Thyroid gland (tissue), 4 donors: ENCODE measurements at regions not wholly inside any gene's neighbourhood (a gene's known extent, or its start where the extent isn't known, plus 50 kb on each side); places are given as distances from the start of the nearest gene placed in this dataset.

Experiments used
- DNase-seq, 2 donors: peaks; one replicate each; pipeline ENCODE4 v3.0.0-alpha.2; 2019
- H3K27ac ChIP-seq, 3 donors: fragments of 200-600 bp; sonication (generic); 1 replicate in 2 of 3; 2 replicates in 1 of 3; pipeline ENCODE4 v1.5.1; 2016 to 2019; ENCODE audit warnings: mild to moderate bottlenecking in 1 of 3, moderate library complexity in 1 of 3
- H3K27me3 ChIP-seq: fragments of 200-600 bp; sonication (generic); one replicate; pipeline ENCODE4 v1.5.1; 2019
- H3K36me3 ChIP-seq, 2 donors: fragments of 200-600 bp; sonication (generic); one replicate each; pipeline ENCODE4 v1.5.1; 2016 to 2019
- H3K4me1 ChIP-seq, 2 donors: fragments of 200-600 bp; sonication (generic); one replicate each; pipeline ENCODE4 v1.5.1; 2017 to 2019
- H3K4me3 ChIP-seq, 3 donors: fragments of 200-600 bp; sonication (generic); replicated peaks in 1 of 3; 1 replicate in 2 of 3; 2 replicates in 1 of 3; pipeline ENCODE4 v1.5.1; 2016; ENCODE audit warnings: mild to moderate bottlenecking in 1 of 3
- H3K9me3 ChIP-seq: fragments of 200-600 bp; sonication (generic); one replicate; pipeline ENCODE4 v1.5.1; 2017
- POLR2A ChIP-seq, 2 donors: fragments of 450-650 bp; IDR thresholded peaks; one replicate each; pipeline ENCODE4 v1.6.1; 2017; ENCODE audit warnings: antibody characterized with exemption in 2 of 2, mild to moderate bottlenecking in 2 of 2, moderate library complexity in 1 of 2
- WGBS, 2 donors: methylation state at CpG; one replicate each; pipeline ENCODE4 v1.1.5; 2017; 5-methylcytosine and 5-hydroxymethylcytosine counted together
- intact Hi-C: fragments of 100-400 bp; cut with DNase I; formaldehyde crosslinking; loops from one replicate; pipeline ENCODE4 v1.15.1; 2023
- TF ChIP-seq, protein P1 (sequence below), 6 experiments: fragments of 200-600 bp in 3 of 6; fragments of 450-650 bp in 3 of 6; sonication (generic) in 3 of 6; IDR thresholded peaks; one replicate each; pipeline ENCODE4 v1.5.1; 2016 to 2019; ENCODE audit warnings: antibody characterized with exemption in 6 of 6, mild to moderate bottlenecking in 2 of 6, inconsistent platforms in 1 of 6, moderate library complexity in 1 of 6

GRCh38 chr4:91837608-91838029, 466.1 kb upstream of the GRID2 start:
- TF ChIP-seq POLR2A (IDR thresholded peaks at IDR 0.05), result no peak
- TF ChIP-seq, protein P1, sequence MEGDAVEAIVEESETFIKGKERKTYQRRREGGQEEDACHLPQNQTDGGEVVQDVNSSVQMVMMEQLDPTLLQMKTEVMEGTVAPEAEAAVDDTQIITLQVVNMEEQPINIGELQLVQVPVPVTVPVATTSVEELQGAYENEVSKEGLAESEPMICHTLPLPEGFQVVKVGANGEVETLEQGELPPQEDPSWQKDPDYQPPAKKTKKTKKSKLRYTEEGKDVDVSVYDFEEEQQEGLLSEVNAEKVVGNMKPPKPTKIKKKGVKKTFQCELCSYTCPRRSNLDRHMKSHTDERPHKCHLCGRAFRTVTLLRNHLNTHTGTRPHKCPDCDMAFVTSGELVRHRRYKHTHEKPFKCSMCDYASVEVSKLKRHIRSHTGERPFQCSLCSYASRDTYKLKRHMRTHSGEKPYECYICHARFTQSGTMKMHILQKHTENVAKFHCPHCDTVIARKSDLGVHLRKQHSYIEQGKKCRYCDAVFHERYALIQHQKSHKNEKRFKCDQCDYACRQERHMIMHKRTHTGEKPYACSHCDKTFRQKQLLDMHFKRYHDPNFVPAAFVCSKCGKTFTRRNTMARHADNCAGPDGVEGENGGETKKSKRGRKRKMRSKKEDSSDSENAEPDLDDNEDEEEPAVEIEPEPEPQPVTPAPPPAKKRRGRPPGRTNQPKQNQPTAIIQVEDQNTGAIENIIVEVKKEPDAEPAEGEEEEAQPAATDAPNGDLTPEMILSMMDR (IDR thresholded peaks at IDR 0.05), result no peak
- H3K9me3 ChIP-seq, result no peaks in the 10 kb centered on the region
- no peaks in the 10 kb centered on the region for H3K36me3 ChIP-seq
- H3K4me3 ChIP-seq, result no peak overlapping the region
- no peaks in the 10 kb centered on the region for H3K27me3 ChIP-seq
- no peaks in the 10 kb centered on the region for H3K4me1 ChIP-seq
- DNase-seq, result no peak
- no peak overlapping the region for H3K27ac ChIP-seq
- intact Hi-C loops, result no loop called here
- WGBS, 2 donors, result 70 to 90% methylated on average over 1 of the region's 1 CpG

DNA sequence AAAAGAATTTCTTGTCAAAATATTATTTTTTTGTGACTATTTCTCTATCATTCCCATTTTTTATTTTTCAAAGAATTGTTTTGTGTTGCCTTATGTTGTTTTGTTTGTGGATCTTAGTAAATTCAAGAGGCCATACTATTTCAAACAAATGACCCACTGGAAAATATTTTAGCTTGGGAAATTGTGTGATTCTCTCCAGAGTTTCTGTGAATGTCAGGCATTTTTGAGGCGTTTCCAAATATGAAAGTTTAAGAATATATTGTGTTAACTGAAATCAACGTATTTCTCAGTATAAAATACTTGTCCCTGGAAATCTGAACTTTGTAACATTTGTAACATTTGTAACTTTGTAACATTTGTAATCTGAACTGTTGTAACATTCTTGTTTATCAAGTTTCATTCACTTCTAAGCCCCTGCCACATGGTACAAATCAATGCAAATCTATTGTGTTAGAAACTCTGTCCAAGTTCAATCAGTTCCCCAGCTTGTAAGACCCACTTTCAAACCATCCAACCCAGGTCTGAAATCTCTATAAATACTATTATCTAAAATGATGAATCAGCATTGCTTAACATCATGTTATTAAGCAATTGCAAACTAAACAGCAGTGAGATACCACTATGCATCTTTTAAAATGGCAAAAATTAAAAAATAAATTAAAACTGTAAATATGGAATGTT, 465.4 kb upstream of the GRID2 start:
- H3K36me3 ChIP-seq, result no peaks in the 10 kb centered on the region
- intact Hi-C loops, result no loop called here
- H3K27me3 ChIP-seq, result no peaks in the 10 kb centered on the region
- no peak overlapping the region for H3K27ac ChIP-seq
- TF ChIP-seq, protein P1 (IDR thresholded peaks at IDR 0.05), result no peak
- no peak for TF ChIP-seq POLR2A (IDR thresholded peaks at IDR 0.05)
- H3K9me3 ChIP-seq, result no peaks in the 10 kb centered on the region
- no peak overlapping the region for H3K4me3 ChIP-seq
- WGBS, 2 donors, result 70 to 75% methylated on average over 2 of the region's 2 CpGs
- no peak for DNase-seq
- H3K4me1 ChIP-seq, result no peaks in the 10 kb centered on the region

DNA sequence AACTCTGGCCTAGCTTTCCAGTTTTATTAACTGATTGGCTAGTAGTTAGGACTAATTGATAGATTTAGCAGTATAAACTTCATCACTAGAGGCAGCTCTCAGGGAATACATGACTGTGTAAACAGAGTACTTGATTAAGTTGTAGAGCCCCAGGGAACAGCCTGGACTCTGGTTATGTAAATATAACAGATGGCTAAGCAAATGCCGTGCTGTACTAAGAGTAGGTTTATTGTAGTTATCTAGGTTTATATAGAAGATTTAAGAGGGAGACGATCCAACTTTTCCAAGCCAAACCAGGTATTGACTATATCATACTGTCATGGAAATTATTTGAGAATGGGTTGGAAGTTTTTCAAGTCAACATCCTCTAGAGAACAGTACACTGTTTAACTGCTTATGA, 463.4 kb upstream of the GRID2 start:
- no peak for DNase-seq
- WGBS, 2 donors, result 30 to 35% methylated on average over 2 of the region's 2 CpGs
- no peak overlapping the region for H3K4me3 ChIP-seq
- TF ChIP-seq POLR2A (IDR thresholded peaks at IDR 0.05), result no peak
- TF ChIP-seq, protein P1 (IDR thresholded peaks at IDR 0.05), result no peak
- intact Hi-C loops, result no loop called here
- no peaks in the 10 kb centered on the region for H3K36me3 ChIP-seq
- no peaks in the 10 kb centered on the region for H3K27me3 ChIP-seq
- H3K27ac ChIP-seq, result no peak overlapping the region
- H3K9me3 ChIP-seq, result no peaks in the 10 kb centered on the region
- no peaks in the 10 kb centered on the region for H3K4me1 ChIP-seq

GRCh38 chr4:91846233-91846632, 457.5 kb upstream of the GRID2 start:
- H3K4me1 ChIP-seq, result no peaks in the 10 kb centered on the region
- intact Hi-C loops, result no loop called here
- H3K36me3 ChIP-seq, result no peaks in the 10 kb centered on the region
- no peaks in the 10 kb centered on the region for H3K9me3 ChIP-seq
- no peak for TF ChIP-seq POLR2A (IDR thresholded peaks at IDR 0.05)
- TF ChIP-seq, protein P1 (IDR thresholded peaks at IDR 0.05), result no peak
- no peak overlapping the region for H3K27ac ChIP-seq
- no peaks in the 10 kb centered on the region for H3K27me3 ChIP-seq
- DNase-seq, result no peak
- 68% methylated on average over 1 of the region's 1 CpG for WGBS, 2 donors
- no peak overlapping the region for H3K4me3 ChIP-seq

DNA sequence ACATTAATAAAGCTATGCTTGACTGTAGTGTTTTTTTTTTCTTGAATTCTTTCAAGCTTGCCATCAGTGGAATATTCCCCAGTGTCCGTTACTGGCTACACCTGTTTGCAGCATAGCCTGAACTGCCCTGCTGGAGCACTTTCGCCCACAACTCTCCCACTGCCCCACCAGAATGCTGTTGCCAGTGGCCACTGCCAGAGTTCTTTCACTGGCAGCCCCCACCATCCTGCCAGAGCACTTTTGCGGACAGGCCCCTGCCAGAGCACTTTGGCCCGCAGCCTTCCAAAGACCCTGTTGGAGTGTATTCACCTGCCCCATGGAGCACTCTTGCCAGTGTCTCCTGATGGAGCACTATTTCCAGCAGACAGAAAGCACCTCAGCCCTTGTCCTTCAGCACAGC, 452.3 kb upstream of the GRID2 start:
- intact Hi-C loops, result no loop called here

More for the DNA sequence above, 452.3 kb upstream of the GRID2 start:
- H3K27ac ChIP-seq, result no peak overlapping the region
- H3K9me3 ChIP-seq, result no peaks in the 10 kb centered on the region
- H3K27me3 ChIP-seq, result no peaks in the 10 kb centered on the region
- H3K4me1 ChIP-seq, result no peaks in the 10 kb centered on the region
- DNase-seq, result no peak
- 92 to 97% methylated on average over 4 of the region's 4 CpGs for WGBS, 2 donors
- TF ChIP-seq POLR2A (IDR thresholded peaks at IDR 0.05), result no peak
- TF ChIP-seq, protein P1 (IDR thresholded peaks at IDR 0.05), result no peak
- no peak overlapping the region for H3K4me3 ChIP-seq
- H3K36me3 ChIP-seq, result no peaks in the 10 kb centered on the region
